AG04449 (cell line): ENCODE measurements at regions not wholly inside any gene's neighbourhood (a gene's known extent, or its start where the extent isn't known, plus 50 kb on each side); places are given as distances from the start of the nearest gene placed in this dataset.

Source experiments
- CTCF ChIA-PET: fragments of 350-600 bp; formaldehyde crosslinking; extraction: SDS; loops from one replicate; lab custom pipeline; 2021; ENCODE audit warnings: antibody characterized with exemption; lab: Yijun Ruan, JAX
- POLR2A ChIA-PET: fragments of 400-600, 350-600 bp; formaldehyde crosslinking; extraction: SDS; loops from one replicate; lab custom pipeline; 2020; ENCODE audit warnings: antibody characterized with exemption, inconsistent platforms; lab: Yijun Ruan, JAX
- DNase-seq: peaks from one replicate; pipeline ENCODE4 v3.0.0-alpha.2; 2010; ENCODE audit warnings: low read depth, low spot score
- H3K4me3 ChIP-seq: 2 replicates; pipeline ENCODE4 v1.5.1; 2011; ENCODE audit warnings: low read depth, mild to moderate bottlenecking, control low read depth, low read length
- CTCF ChIP-seq: IDR thresholded peaks from one replicate; pipeline ENCODE4 v1.5.1; 2011; ENCODE audit warnings: mild to moderate bottlenecking, moderate library complexity, low read length, control low read depth, inconsistent platforms; ENCODE audit not compliant: insufficient read depth; ENCODE audit errors: missing control alignments

- ChIA-PET CTCF (interaction anchor here (0.8 to 7.1 kb wide), 3 partner anchors 10 to 142 kb away, joined by 3 to 106 read pairs (median 3); partner anchors contain the start of gene DUSP5), POLR2A (no interaction called here)
- H3K4me3 ChIP-seq: no peak overlapping the region
- no peak for TF ChIP-seq CTCF
- no peak for DNase-seq
Measured at GRCh38 chr10:110358278-110358677, 53.6 kb upstream of the SMNDC1 start.

GRCh38 chr10:110358869-110359629 lies 54.3 kb upstream of the SMNDC1 start:
- no peak for TF ChIP-seq CTCF
- no peak for DNase-seq
- H3K4me3 ChIP-seq: no peak overlapping the region
- ChIA-PET POLR2A (no interaction called here), CTCF (interaction anchor here (0.8 to 7.1 kb wide), 3 partner anchors 9 to 141 kb away, joined by 3 to 106 read pairs (median 3); partner anchors contain the start of gene DUSP5)

GRCh38 chr10:110360857-110361474 lies 56.2 kb upstream of the SMNDC1 start:
- no peak overlapping the region for H3K4me3 ChIP-seq
- CTCF ChIA-PET: interaction anchor here (0.9 to 2.0 kb wide), 5 partner anchors 12 to 187 kb away, joined by 3 to 7 read pairs (median 4); no protein-coding TSS in a partner anchor
- DNase-seq: no peak
- POLR2A ChIA-PET: no interaction called here
- no peak for TF ChIP-seq CTCF

- ChIA-PET POLR2A (no interaction called here), CTCF (interaction anchor here (0.9 to 2.0 kb wide), 6 partner anchors 11 to 186 kb away, joined by 3 to 7 read pairs (median 4); no protein-coding TSS in a partner anchor)
- H3K4me3 ChIP-seq: no peak overlapping the region
- no peak for DNase-seq
- no peak for TF ChIP-seq CTCF
Measured at GRCh38 chr10:110361800-110362456, 57.2 kb upstream of the SMNDC1 start.

GRCh38 chr10:110363572-110364411 lies 59.1 kb upstream of the SMNDC1 start:
- ChIA-PET POLR2A (no interaction called here), CTCF (no interaction called here)
- no peak overlapping the region for H3K4me3 ChIP-seq
- DNase-seq: no peak
- no peak for TF ChIP-seq CTCF
